ENCODE measurements at regions not wholly inside any gene's neighbourhood (a gene's known extent, or its start where the extent isn't known, plus 50 kb on each side); places are given as distances from the start of the nearest gene placed in this dataset.

- POLR2A ChIA-PET (ENCODE audit: low non-redundant PET): no interaction called here
- DNase-seq (ENCODE audit: low spot score): no peak
- CTCF ChIA-PET: interaction anchor here (0.6 to 1.0 kb wide), 2 partner anchors 104 to 424 kb away, joined by 3 read pairs; no protein-coding TSS in a partner anchor
- H3K27ac ChIP-seq: no peak overlapping the region
- TF ChIP-seq CTCF (conservative IDR thresholded peaks at IDR 0.05; ENCODE audit: low read depth): no peak
Measured at GRCh38 chr2:118431997-118432396, 343.7 kb downstream of the INSIG2 start.

- no peak for TF ChIP-seq CTCF (conservative IDR thresholded peaks at IDR 0.05; ENCODE audit: low read depth)
- CTCF ChIA-PET: interaction anchor here (0.6 to 1.0 kb wide), 2 partner anchors 103 to 424 kb away, joined by 3 read pairs; no protein-coding TSS in a partner anchor
- no peak overlapping the region for H3K27ac ChIP-seq
- POLR2A ChIA-PET (ENCODE audit: low non-redundant PET): no interaction called here
- DNase-seq (ENCODE audit: low spot score): no peak
Measured at GRCh38 chr2:118431586-118431985, 343.3 kb downstream of the INSIG2 start.

- ChIA-PET CTCF (interaction anchor here (1.0 kb wide), 1 partner anchor 424 kb away, joined by 3 read pairs; no protein-coding TSS in a partner anchor), POLR2A (ENCODE audit: low non-redundant PET) (no interaction called here)
- peak; percentile 8 for DNase-seq (ENCODE audit: low spot score)
- no peak for TF ChIP-seq CTCF (conservative IDR thresholded peaks at IDR 0.05; ENCODE audit: low read depth)
- H3K27ac ChIP-seq: no peak overlapping the region
Measured at GRCh38 chr2:118431165-118431517, 342.9 kb downstream of the INSIG2 start.

- POLR2A ChIA-PET (ENCODE audit: low non-redundant PET): no interaction called here
- no peak for TF ChIP-seq CTCF (conservative IDR thresholded peaks at IDR 0.05; ENCODE audit: low read depth)
- H3K27ac ChIP-seq: no peak overlapping the region
- peak; percentile 80 for DNase-seq (ENCODE audit: low spot score)
- CTCF ChIA-PET: no interaction called here
Measured at GRCh38 chr2:118430510-118431164, 342.4 kb downstream of the INSIG2 start.

- DNase-seq (ENCODE audit: low spot score): no peak
- H3K27ac ChIP-seq: no peak overlapping the region
- CTCF ChIA-PET: no interaction called here
- TF ChIP-seq CTCF (conservative IDR thresholded peaks at IDR 0.05; ENCODE audit: low read depth): no peak
- POLR2A ChIA-PET (ENCODE audit: low non-redundant PET): no interaction called here
Measured at GRCh38 chr2:118425191-118425590, 336.9 kb downstream of the INSIG2 start.

GRCh38 chr2:118423776-118424175 lies 335.5 kb downstream of the INSIG2 start:
- ChIA-PET POLR2A (ENCODE audit: low non-redundant PET) (no interaction called here), CTCF (interaction anchor here (0.8 kb wide), 1 partner anchor 843 kb away, joined by 3 read pairs; no protein-coding TSS in a partner anchor)
- no peak overlapping the region for H3K27ac ChIP-seq
- no peak for TF ChIP-seq CTCF (conservative IDR thresholded peaks at IDR 0.05; ENCODE audit: low read depth)
- no peak for DNase-seq (ENCODE audit: low spot score)

Measured in RWPE1 (cell line).